HepG2 (cell line): ENCODE measurements at regions not wholly inside any gene's neighbourhood (a gene's known extent, or its start where the extent isn't known, plus 50 kb on each side); places are given as distances from the start of the nearest gene placed in this dataset.

ENCODE experiments used
- ATAC-seq: fragments of 200-7000 bp; cut with Tn5 transposase; 3 replicates; pipeline ENCODE4 v1.9.1; 2020; ENCODE audit warnings: mild to moderate bottlenecking, moderate library complexity
- BruUV-seq: library from RNA; stranded (reverse); fragments of 400-500 nt; replicated peaks from 2 replicates; lab custom pipeline; 2021; lab: Mats Ljungman, UMichigan
- CTCF ChIA-PET: fragments of 300-600 bp; formaldehyde crosslinking; extraction: SDS; loops from one replicate; lab custom pipeline; 2021; ENCODE audit warnings: low total read pairs, inconsistent platforms, low intra/inter-chr PET ratio; lab: Yijun Ruan, JAX
- POLR2A ChIA-PET: fragments of 350-600 bp; sonication (Branson Sonifier 250); formaldehyde crosslinking; loops from one replicate; lab custom pipeline; 2020; ENCODE audit warnings: antibody characterized with exemption, inconsistent platforms; lab: Yijun Ruan, JAX
- DNase-seq: peaks from one replicate; pipeline ENCODE4 v3.0.0-alpha.2; 2015; ENCODE audit warnings: low spot score
- FAIRE-seq: peaks from 3 replicates; lab custom pipeline; 2011; peaks lifted over from hg19 to GRCh38; lab: Jason Lieb, UNC
- H2AFZ ChIP-seq: one replicate; pipeline ENCODE4 v1.6.1; 2011; ENCODE audit warnings: low read length, inconsistent platforms
- H3K27ac ChIP-seq: fragments of 300-600 bp; 3 replicates; pipeline ENCODE4 v1.8.0; 2011; ENCODE audit warnings: mixed run types, mild to moderate bottlenecking, mixed read lengths, low read length, inconsistent platforms; ENCODE audit not compliant: insufficient read depth; ENCODE audit errors: extremely low read length
- H3K27me3 ChIP-seq, 2 experiments: fragments of 200-600 bp in 1 of 2; 2 replicates in 1 of 2; 3 replicates in 1 of 2; pipeline versions ENCODE4 v1.6.0 to v1.8.0; 2011; ENCODE audit warnings: low read length in 2 of 2, mild to moderate bottlenecking in 2 of 2, moderate library complexity in 2 of 2, inconsistent platforms in 1 of 2; ENCODE audit not compliant: insufficient read depth in 2 of 2, control insufficient read depth in 1 of 2
- H3K36me3 ChIP-seq, 2 experiments: fragments of 200-600 bp in 1 of 2; replicated peaks in 1 of 2; 2 replicates in 1 of 2; 3 replicates in 1 of 2; pipeline versions ENCODE4 v1.5.1 to v1.8.0; 2011; ENCODE audit warnings: low read length in 2 of 2, inconsistent platforms in 1 of 2; ENCODE audit not compliant: insufficient read depth in 2 of 2, control insufficient read depth in 1 of 2
- H3K4me1 ChIP-seq: 2 replicates; pipeline ENCODE4 v1.5.1; 2012; ENCODE audit warnings: low read length, inconsistent platforms; ENCODE audit not compliant: insufficient read depth
- H3K4me2 ChIP-seq: 2 replicates; pipeline ENCODE4 v1.6.0; 2011; ENCODE audit warnings: low read depth, low read length, inconsistent platforms
- H3K4me3 ChIP-seq, 3 experiments: fragments of 200-600 bp in 1 of 3; sonication (generic), shearing (Covaris generic) in 1 of 3; replicated peaks in 1 of 3; 2 replicates each; pipeline ENCODE4 v1.5.1; 2011 to 2016; ENCODE audit warnings: low read length in 3 of 3, inconsistent platforms in 2 of 3, low read depth in 2 of 3, mild to moderate bottlenecking in 2 of 3, control low read depth in 1 of 3, mixed read lengths in 1 of 3; ENCODE audit not compliant: insufficient read depth in 1 of 3
- H3K79me2 ChIP-seq: one replicate; pipeline ENCODE4 v1.6.1; 2011; ENCODE audit warnings: low read length, inconsistent platforms; ENCODE audit not compliant: insufficient read depth
- H3K9ac ChIP-seq: 2 replicates; pipeline ENCODE4 v1.6.0; 2011; ENCODE audit warnings: mild to moderate bottlenecking, low read depth, low read length, inconsistent platforms; ENCODE audit not compliant: insufficient read depth
- H3K9me3 ChIP-seq: 2 replicates; pipeline ENCODE4 v1.5.1; 2012; ENCODE audit warnings: mild to moderate bottlenecking, low read length
- H4K20me1 ChIP-seq: 2 replicates; pipeline ENCODE4 v1.6.0; 2011; ENCODE audit warnings: inconsistent platforms, mild to moderate bottlenecking, low read length, moderate library complexity; ENCODE audit not compliant: insufficient read depth
- EHMT2 ChIP-seq: fragments of 200-600 bp; sonication (generic); IDR thresholded peaks from 2 replicates; pipeline ENCODE4 v1.7.0; 2017; ENCODE audit warnings: antibody characterized with exemption, low read depth, low read length, borderline replicate concordance
- MAFG ChIP-seq: sonication (generic); formaldehyde crosslinking; IDR thresholded peaks from 2 replicates; pipeline ENCODE4 v1.5.1; 2020; ENCODE audit warnings: mild to moderate bottlenecking, missing genetic modification reagents
- NCOA1 ChIP-seq: sonication (generic); formaldehyde crosslinking; IDR thresholded peaks from 2 replicates; pipeline ENCODE4 v1.9.0; 2021; ENCODE audit warnings: missing genetic modification reagents
- NCOR1 ChIP-seq: fragments of 200-600 bp; sonication (generic); IDR thresholded peaks from 2 replicates; pipeline ENCODE4 v1.7.0; 2017; ENCODE audit warnings: antibody characterized with exemption, low read length, borderline replicate concordance
- SCMH1 ChIP-seq: sonication (generic); formaldehyde crosslinking; IDR thresholded peaks from 2 replicates; pipeline ENCODE4 v1.9.0; 2021; ENCODE audit warnings: missing genetic modification reagents, mild to moderate bottlenecking, borderline replicate concordance
- SKI ChIP-seq: fragments of 450-650 bp; IDR thresholded peaks from one replicate; pipeline ENCODE4 v1.6.1; 2018; ENCODE audit warnings: mild to moderate bottlenecking; ENCODE audit not compliant: partially characterized antibody
- TAF1 ChIP-seq: sonication (generic); formaldehyde crosslinking; IDR thresholded peaks from 2 replicates; pipeline ENCODE4 v1.4.0; 2020; ENCODE audit warnings: missing genetic modification reagents
- THRA ChIP-seq: sonication (generic); formaldehyde crosslinking; IDR thresholded peaks from 2 replicates; pipeline ENCODE4 v1.4.0; 2020; ENCODE audit warnings: missing genetic modification reagents, borderline replicate concordance
- YEATS2 ChIP-seq: sonication (generic); formaldehyde crosslinking; IDR thresholded peaks from 2 replicates; pipeline ENCODE4 v1.4.0; 2020; ENCODE audit warnings: missing genetic modification reagents, borderline replicate concordance
- ZBTB7A ChIP-seq: sonication (generic); formaldehyde crosslinking; IDR thresholded peaks from 2 replicates; pipeline ENCODE4 v1.8.0; 2022; ENCODE audit warnings: mild to moderate bottlenecking, missing genetic modification reagents
- ZC3H13 ChIP-seq: sonication (generic); formaldehyde crosslinking; IDR thresholded peaks from 2 replicates; pipeline ENCODE4 v1.8.1; 2023; ENCODE audit warnings: mild to moderate bottlenecking, missing genetic modification reagents, moderate library complexity
- ZNF225 ChIP-seq: sonication (generic); formaldehyde crosslinking; IDR thresholded peaks from 2 replicates; pipeline ENCODE4 v1.4.0; 2020; ENCODE audit warnings: mild to moderate bottlenecking, missing genetic modification reagents
- ZNF251 ChIP-seq: sonication (generic); formaldehyde crosslinking; IDR thresholded peaks from 2 replicates; pipeline ENCODE4 v1.9.0; 2021; ENCODE audit warnings: mild to moderate bottlenecking, missing genetic modification reagents
- WGBS: methylation state at CpG from one replicate; pipeline ENCODE4 v1.1.6; 2017; ENCODE audit warnings: low lambda C conversion rate; 5-methylcytosine and 5-hydroxymethylcytosine counted together
- in situ Hi-C: cut with HindIII; loops from 2 replicates; pipeline ENCODE4 v1.10.0; 2017; ENCODE audit warnings: low pct_unique_long_range_greater_than_20kb; ENCODE audit not compliant: extremely low pct_ligation_motif_present
- intact Hi-C: fragments of 100-400 bp; cut with micrococcal nuclease; formaldehyde crosslinking; loops from one replicate; pipeline ENCODE4 v1.10.0; 2022; ENCODE audit not compliant: unreplicated experiment

GRCh38 chr4:100894339-100894870, 376.6 kb upstream of the EMCN start:
- H3K36me3 ChIP-seq = no peaks in the 10 kb centered on the region
- H4K20me1 ChIP-seq = no peaks in the 10 kb centered on the region
- H3K4me3 ChIP-seq = no peak overlapping the region
- H2AFZ ChIP-seq = no peak overlapping the region
- H3K9me3 ChIP-seq = no peaks in the 10 kb centered on the region
- no peaks in the 10 kb centered on the region for H3K27me3 ChIP-seq
- DNase-seq (no peak), ATAC-seq (no peak), FAIRE-seq (no peak)
- H3K4me1 ChIP-seq = no peaks in the 10 kb centered on the region
- H3K79me2 ChIP-seq = no peaks in the 10 kb centered on the region
- POLR2A ChIA-PET = no interaction called here
- H3K27ac ChIP-seq = no peak overlapping the region
- 3% methylated on average over 1 of the region's 1 CpG for WGBS
- no TSS peak for BruUV-seq
- CTCF ChIA-PET = no interaction called here
- H3K9ac ChIP-seq = no peak overlapping the region
- no peak overlapping the region for H3K4me2 ChIP-seq
- in situ Hi-C loops = no loop called here
- TF ChIP-seq SCMH1 (CRISPR knock-in tag) = no peak
- no peak for TF ChIP-seq NCOA1 (CRISPR knock-in tag)
- no peak for TF ChIP-seq ZNF225 (CRISPR knock-in tag)
- TF ChIP-seq ZC3H13 (CRISPR knock-in tag) = no peak
- TF ChIP-seq ZBTB7A (CRISPR knock-in tag) = no peak
- no peak for TF ChIP-seq EHMT2
- TF ChIP-seq NCOR1 = no peak
- no peak for TF ChIP-seq YEATS2 (CRISPR knock-in tag)
- intact Hi-C loops = no loop called here

GRCh38 chr4:100891808-100892207, 374.0 kb upstream of the EMCN start:
- Histone ChIP-seq H3K27me3 (no peaks in the 10 kb centered on the region), H3K4me2 (no peak overlapping the region), H2AFZ (no peak overlapping the region), H3K4me3 (no peak overlapping the region), H3K27ac (no peak overlapping the region), H3K9me3 (no peaks in the 10 kb centered on the region), H4K20me1 (no peaks in the 10 kb centered on the region), H3K9ac (no peak overlapping the region), H3K4me1 (no peaks in the 10 kb centered on the region), H3K79me2 (no peaks in the 10 kb centered on the region), H3K36me3 (no peaks in the 10 kb centered on the region)
- intact Hi-C loops = no loop called here
- FAIRE-seq (no peak), ATAC-seq (no peak), DNase-seq (no peak)
- 9% methylated on average over 2 of the region's 2 CpGs for WGBS
- TF ChIP-seq MAFG (CRISPR knock-in tag) (no peak), SKI (no peak), ZNF251 (CRISPR knock-in tag) (no peak), THRA (CRISPR knock-in tag) (no peak), TAF1 (no peak)
- ChIA-PET POLR2A (no interaction called here), CTCF (no interaction called here)
- in situ Hi-C loops = no loop called here
- no TSS peak for BruUV-seq
